HG03066 (cell line): ENCODE measurements at regions not wholly inside any gene's neighbourhood (a gene's known extent, or its start where the extent isn't known, plus 50 kb on each side); places are given as distances from the start of the nearest gene placed in this dataset.
"Not testable (repeated sequence)": the region's sequence is repeated elsewhere in the genome, so short reads cannot be mapped to it uniquely, and the experiment has no call there.

Experiments
- ATAC-seq: cut with Tn5 transposase; IDR thresholded peaks from one replicate; pipeline ENCODE4 v1.9.1; 2021; ENCODE audit warnings: low read depth; ENCODE audit not compliant: unreplicated experiment

- ATAC-seq = no peak
These were observed 436.4 kb upstream of the CHRM3 start for GRCh38 chr1:238950017-238950416.

DNA sequence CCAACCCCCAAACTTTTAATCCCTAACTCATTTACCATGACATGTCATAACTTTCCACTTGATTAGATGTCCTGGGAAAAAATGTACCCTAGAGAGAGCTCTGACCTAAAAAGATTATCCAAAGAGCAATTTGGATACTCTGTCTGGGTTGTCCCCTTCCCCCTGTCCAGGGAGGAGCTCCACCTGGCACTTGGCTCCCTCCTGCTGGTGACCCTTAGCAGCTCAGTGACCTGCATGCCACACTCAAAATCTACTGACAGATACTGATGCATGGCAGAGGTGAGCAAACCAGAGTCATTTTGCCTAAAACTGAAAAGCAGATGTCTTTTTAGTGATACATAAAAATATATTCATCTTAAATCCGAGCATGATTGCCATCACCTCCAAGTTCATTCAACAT lies 442.3 kb upstream of the CHRM3 start:
- ATAC-seq = no peak

GRCh38 chr1:238927899-238928298 lies 458.5 kb upstream of the CHRM3 start:
- ATAC-seq = no peak

DNA sequence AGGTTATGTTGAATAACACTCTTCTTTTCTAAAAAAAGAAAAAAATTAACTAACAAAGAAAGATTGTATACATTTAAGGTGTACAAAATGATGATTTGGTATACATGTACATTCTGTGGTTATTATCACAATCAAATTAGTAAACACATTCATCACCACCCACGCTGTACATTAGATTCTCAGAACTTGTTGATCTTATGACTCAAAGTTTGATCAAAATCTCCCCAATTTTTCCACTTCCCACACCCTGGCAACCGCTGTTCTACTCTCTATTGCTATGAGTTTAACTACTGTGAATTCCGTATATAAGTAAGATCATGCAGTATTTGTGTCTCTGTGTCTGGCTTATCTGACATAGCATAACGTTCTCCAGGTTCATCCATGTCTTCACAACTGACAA lies 469.5 kb upstream of the CHRM3 start:
- no peak for ATAC-seq

DNA sequence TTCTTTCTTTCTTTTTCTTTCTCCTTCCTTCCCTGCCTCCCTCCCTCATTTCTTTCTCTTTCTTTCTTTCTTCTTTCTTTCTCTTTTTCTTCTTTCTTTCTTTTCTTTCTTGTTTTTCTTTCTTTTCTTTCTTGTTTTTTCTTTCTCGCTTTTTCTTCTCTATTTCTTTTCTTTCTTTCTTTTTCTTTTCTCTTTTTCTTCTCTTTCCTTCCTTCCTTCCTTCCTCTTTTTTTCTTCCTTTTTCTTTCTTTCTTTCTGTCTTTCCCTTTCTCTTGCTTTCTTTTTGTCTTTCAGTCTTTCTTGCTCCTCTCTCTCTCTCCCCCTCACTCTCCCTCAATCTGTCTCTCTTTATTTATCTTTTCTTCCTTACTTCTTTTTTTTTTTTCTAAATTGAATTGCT lies 472.0 kb upstream of the CHRM3 start:
- no peak for ATAC-seq

DNA sequence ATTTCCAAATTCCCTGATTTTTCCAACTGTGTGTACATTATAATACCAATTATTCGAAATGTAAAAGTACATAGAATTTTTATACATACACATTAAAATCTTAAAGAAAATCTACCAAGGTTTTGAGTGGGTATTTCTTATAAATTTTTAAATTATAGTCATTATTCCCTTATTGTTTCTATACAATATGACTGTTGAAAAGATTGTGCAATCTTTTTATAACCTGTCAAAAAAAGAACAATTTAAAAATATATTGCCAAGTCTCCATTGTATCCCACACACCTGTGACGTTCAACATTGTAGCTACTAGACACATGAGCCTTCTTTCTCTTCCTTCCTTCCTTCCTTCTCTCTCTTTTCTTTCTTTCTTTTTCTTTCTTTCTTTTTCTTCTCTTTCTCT lies 473.2 kb upstream of the CHRM3 start:
- no peak for ATAC-seq

DNA sequence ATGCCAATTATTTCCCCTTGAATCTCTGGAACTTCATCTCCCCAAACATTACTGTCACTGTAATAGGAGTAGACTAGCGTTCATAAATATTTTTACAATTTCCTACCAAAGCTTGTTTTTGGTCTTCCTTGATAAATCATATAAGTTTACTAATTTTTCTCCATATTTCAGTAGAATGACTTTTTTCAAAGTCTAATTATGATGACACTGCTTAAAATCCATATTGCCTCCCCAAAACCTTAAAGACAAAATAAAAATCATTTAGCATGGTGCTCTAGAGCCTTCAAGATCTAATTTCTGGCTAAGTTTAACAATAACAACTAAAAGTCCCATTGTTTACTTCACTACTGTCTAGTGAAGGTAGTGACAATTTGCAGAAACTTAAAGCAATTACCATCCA lies 474.2 kb upstream of the CHRM3 start:
- ATAC-seq = no peak

DNA sequence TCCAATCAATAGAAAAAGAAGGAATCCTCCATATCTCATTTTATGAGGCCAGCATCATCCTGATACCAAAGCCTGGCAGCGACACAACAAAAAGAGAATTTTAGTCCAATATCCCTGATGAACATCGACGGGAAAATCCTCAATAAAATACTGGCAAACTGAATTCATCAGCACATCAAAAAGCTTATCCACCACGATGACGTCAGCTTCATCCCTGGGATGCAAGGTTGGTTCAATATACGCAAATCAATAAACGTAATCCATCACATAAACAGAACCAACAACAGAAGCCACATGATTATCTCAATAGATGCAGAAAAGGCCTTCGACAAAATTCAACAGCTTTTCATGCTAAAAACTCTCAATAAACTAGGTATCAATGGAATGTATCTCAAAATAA lies 483.6 kb upstream of the CHRM3 start:
- not testable (repeated sequence) for ATAC-seq

GRCh38 chr1:238900334-238900865 lies 486.0 kb upstream of the CHRM3 start:
- no peak for ATAC-seq

GRCh38 chr1:238898856-238899255 lies 487.5 kb upstream of the CHRM3 start:
- ATAC-seq = no peak

GRCh38 chr1:238895911-238896310 lies 490.5 kb upstream of the CHRM3 start:
- ATAC-seq = no peak

DNA sequence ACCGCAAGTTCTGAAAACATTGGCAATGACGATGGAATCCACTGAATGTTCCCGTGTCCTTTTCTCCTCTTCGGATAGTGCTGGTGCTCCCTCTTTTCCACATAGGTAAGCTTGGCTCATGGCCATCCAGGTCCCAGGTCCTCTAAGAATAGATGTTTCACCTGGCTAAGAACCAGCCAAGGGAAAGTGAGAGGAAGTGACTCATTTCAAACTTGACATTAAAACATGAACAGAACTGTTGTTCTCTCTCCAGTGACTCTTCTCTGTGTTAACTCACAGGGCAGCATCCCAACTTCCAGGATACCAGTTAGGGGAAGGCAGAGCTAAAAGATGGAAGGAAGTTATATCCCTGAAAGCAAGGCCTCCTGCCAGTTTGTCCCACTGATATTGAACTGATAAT lies 493.8 kb upstream of the CHRM3 start:
- no peak for ATAC-seq

GRCh38 chr1:238861342-238862066 lies 524.9 kb upstream of the CHRM3 start:
- no peak for ATAC-seq

DNA sequence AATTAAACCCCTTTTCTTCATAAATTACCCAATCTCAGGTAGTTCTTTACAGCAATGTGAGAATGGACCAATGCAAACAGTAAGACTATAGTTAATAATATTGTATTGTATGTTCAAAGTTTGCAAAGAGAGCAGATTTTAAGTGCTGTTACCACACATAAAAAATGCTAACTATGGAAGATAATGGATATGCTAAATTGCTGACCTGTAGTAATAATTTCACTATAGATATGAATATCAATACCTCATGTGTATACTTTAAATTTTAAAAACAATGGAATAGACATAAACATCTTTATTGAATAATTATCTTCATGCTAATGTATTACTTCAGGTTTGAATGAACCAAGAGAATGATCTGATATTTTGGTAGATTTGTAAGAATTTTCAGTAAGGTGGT lies 552.4 kb upstream of the CHRM3 start:
- no peak for ATAC-seq

DNA sequence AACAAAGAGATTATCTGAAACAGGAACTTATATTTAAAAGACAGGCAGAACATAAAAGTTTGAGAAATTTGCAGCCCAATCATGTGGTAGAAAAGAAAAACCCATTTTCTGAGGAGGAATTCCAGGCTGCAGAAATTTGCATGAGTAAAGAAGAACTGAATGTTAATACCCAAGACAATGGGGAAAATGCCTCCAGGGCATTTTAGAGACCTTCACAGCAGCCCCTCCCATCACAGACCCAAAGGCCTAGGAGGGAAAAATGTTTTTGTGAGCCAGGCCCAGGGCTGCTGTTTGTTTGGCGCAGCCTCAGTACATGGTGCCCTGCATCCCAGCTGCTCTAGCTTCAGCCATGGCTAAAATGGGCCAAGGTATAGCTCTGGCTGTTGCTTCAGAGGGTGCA lies 554.3 kb upstream of the CHRM3 start:
- ATAC-seq = no peak

- ATAC-seq = no peak
These were observed 556.2 kb upstream of the CHRM3 start for GRCh38 chr1:238830036-238830611.

DNA sequence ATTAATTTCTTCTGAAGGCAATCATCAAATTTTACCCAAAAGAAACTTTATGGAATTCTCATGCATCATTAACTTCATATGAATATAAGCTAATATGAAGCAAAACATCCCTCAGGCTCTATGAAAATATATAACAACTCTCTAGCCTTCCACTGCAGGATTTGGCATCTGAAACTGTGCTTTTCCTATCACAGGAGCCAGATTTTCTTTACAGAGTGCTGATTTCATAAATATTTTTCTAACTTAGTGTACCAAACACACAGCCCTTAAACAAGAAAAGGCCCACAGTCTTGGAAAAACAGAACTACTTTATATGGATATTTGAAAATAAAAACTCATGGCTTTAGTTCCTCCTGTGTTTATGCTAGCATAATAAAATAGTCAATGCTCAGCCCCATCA lies 559.5 kb upstream of the CHRM3 start:
- no peak for ATAC-seq

GRCh38 chr1:238823416-238823815 lies 563.0 kb upstream of the CHRM3 start:
- ATAC-seq = no peak

GRCh38 chr1:238811211-238811879 lies 575.0 kb upstream of the CHRM3 start:
- ATAC-seq = no peak

DNA sequence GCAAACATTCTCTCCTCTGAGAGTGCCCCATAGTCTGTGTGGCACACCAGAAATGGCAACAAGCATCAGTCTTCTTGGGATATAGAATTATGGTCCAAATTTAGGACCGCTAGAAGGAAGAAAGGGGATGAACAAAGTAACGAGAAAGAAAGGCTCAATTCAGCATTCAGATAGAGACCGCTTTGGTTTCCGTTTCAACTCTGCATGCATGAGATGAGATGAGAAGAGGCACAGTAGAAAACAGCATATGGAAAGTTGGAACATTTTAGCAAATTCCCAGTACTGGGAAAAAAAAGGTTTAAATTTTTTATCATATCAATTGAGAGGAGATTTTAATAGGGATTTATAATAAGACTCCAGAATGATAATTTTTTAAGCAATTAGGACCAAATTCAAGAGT lies 595.5 kb upstream of the CHRM3 start:
- no peak for ATAC-seq

GRCh38 chr1:238789916-238790667 lies 596.3 kb upstream of the CHRM3 start:
- no peak for ATAC-seq
